Endodermal cell (in vitro differentiated cells): ENCODE measurements at regions not wholly inside any gene's neighbourhood (a gene's known extent, or its start where the extent isn't known, plus 50 kb on each side); places are given as distances from the start of the nearest gene placed in this dataset.

Experiments
- DNase-seq: peaks from one replicate; pipeline ENCODE4 v3.0.0-alpha.2; 2017
- H3K27ac ChIP-seq: 2 replicates; pipeline ENCODE4 v1.5.1; 2013; ENCODE audit warnings: mild to moderate bottlenecking, low read depth, low read length, moderate library complexity
- H3K27me3 ChIP-seq: 2 replicates; pipeline ENCODE4 v1.6.1; 2013; ENCODE audit warnings: mild to moderate bottlenecking, low read length, moderate library complexity; ENCODE audit not compliant: insufficient read depth, control insufficient read depth, poor library complexity, severe bottlenecking
- H3K36me3 ChIP-seq: 2 replicates; pipeline ENCODE4 v1.7.0; 2013; ENCODE audit warnings: mild to moderate bottlenecking, low read length, moderate library complexity; ENCODE audit not compliant: control insufficient read depth, insufficient read depth
- H3K4me1 ChIP-seq: one replicate; pipeline ENCODE4 v1.7.0; 2013; ENCODE audit warnings: low read length; ENCODE audit not compliant: control insufficient read depth, insufficient read depth
- H3K4me3 ChIP-seq: 2 replicates; pipeline ENCODE4 v1.5.1; 2013; ENCODE audit warnings: mild to moderate bottlenecking, low read length, moderate library complexity
- H3K9ac ChIP-seq: 2 replicates; pipeline ENCODE4 v1.6.1; 2013; ENCODE audit warnings: mild to moderate bottlenecking, low read length, moderate library complexity; ENCODE audit not compliant: poor library complexity, severe bottlenecking; ENCODE audit errors: extremely low read depth
- H3K9me3 ChIP-seq: 2 replicates; pipeline ENCODE4 v1.6.1; 2013; ENCODE audit warnings: mild to moderate bottlenecking, low read length, moderate library complexity; ENCODE audit not compliant: control insufficient read depth
- H3K27ac Mint-ChIP-seq: 2 replicates; pipeline ENCODE4 v1.8.0; 2020; ENCODE audit warnings: mixed read lengths
- H3K27me3 Mint-ChIP-seq: 2 replicates; pipeline ENCODE4 v1.8.0; 2021; ENCODE audit warnings: mild to moderate bottlenecking, mixed read lengths; ENCODE audit not compliant: insufficient read depth
- H3K36me3 Mint-ChIP-seq: 2 replicates; pipeline ENCODE4 v1.8.0; 2020; ENCODE audit warnings: low read depth, mixed read lengths
- H3K4me1 Mint-ChIP-seq: 2 replicates; pipeline ENCODE4 v1.8.0; 2020; ENCODE audit warnings: mixed read lengths
- H3K4me3 Mint-ChIP-seq: 2 replicates; pipeline ENCODE4 v1.8.0; 2020; ENCODE audit warnings: mild to moderate bottlenecking, moderate library complexity, mixed read lengths
- H3K9me3 Mint-ChIP-seq: 2 replicates; pipeline ENCODE4 v1.8.0; 2020; ENCODE audit warnings: mild to moderate bottlenecking, mixed read lengths
- WGBS, 2 experiments: methylation state at CpG; one replicate each; pipeline versions ENCODE4 v1.1.5 to v1.1.7; 2013; ENCODE audit warnings: missing lambda C conversion rate in 2 of 2, mixed read lengths in 1 of 2; ENCODE audit not compliant: insufficient coverage in 1 of 2, insufficient read length in 1 of 2; 5-methylcytosine and 5-hydroxymethylcytosine counted together
- TF ChIP-seq, protein P1 (sequence below): fragments of 200-600 bp; sonication (generic); conservative IDR thresholded peaks from 2 replicates; pipeline ENCODE4 v1.5.0; 2021; ENCODE audit warnings: antibody characterized with exemption, mild to moderate bottlenecking

DNA sequence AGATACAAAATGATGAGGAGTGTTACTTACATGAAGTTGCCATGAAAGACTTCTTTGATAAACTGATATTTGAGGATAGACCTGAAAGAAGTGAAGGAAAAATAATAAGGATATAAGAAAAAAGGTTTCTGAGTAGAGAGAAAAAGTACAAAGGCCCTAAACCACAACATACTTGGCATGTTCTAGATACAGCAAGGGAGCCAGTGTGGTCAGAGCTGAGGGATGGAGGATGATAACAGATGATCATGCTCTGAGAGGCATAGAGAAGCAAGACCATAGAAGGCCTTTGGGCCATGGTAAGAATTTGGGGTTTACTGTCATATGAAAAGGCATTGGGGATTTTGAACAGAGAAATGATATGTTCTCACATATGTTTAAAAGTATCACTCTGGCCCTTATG, 424.1 kb upstream of the CHST9 start:
- Histone ChIP-seq H3K9ac (no peak overlapping the region), H3K9me3 (no peaks in the 10 kb centered on the region), H3K4me3 (no peak overlapping the region), H3K27ac (no peak overlapping the region), H3K27me3 (no peaks in the 10 kb centered on the region), H3K4me1 (no peaks in the 10 kb centered on the region), H3K36me3 (no peaks in the 10 kb centered on the region)
- Mint-ChIP-seq H3K27ac (no peak overlapping the region), H3K9me3 (no peaks in the 10 kb centered on the region), H3K27me3 (no peaks in the 10 kb centered on the region), H3K36me3 (no peaks in the 10 kb centered on the region), H3K4me3 (no peak overlapping the region), H3K4me1 (peaks cover 10% of the 10 kb centered on the region)
- TF ChIP-seq, protein P1, sequence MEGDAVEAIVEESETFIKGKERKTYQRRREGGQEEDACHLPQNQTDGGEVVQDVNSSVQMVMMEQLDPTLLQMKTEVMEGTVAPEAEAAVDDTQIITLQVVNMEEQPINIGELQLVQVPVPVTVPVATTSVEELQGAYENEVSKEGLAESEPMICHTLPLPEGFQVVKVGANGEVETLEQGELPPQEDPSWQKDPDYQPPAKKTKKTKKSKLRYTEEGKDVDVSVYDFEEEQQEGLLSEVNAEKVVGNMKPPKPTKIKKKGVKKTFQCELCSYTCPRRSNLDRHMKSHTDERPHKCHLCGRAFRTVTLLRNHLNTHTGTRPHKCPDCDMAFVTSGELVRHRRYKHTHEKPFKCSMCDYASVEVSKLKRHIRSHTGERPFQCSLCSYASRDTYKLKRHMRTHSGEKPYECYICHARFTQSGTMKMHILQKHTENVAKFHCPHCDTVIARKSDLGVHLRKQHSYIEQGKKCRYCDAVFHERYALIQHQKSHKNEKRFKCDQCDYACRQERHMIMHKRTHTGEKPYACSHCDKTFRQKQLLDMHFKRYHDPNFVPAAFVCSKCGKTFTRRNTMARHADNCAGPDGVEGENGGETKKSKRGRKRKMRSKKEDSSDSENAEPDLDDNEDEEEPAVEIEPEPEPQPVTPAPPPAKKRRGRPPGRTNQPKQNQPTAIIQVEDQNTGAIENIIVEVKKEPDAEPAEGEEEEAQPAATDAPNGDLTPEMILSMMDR: no peak
- DNase-seq: no peak

DNA sequence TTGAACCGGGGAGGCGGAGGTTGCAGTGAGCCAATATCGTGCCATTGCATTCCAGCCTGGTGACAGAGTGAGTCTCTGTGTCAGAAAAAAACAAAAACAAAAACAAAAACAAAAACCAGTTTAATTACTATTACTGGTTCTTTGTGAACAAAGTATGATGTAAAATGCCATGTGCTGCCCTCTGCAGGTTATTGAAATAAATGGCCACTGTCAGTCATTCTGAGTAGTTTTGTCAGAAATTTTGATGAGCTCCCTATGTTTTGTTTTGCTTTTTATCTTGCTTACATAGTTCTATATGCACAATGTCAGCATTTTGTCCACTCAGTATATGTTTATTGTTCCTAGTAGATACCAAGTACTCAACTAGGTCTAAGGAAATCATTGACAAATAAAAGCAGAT, 423.6 kb upstream of the CHST9 start:
- H3K4me1 Mint-ChIP-seq: peaks cover 10% of the 10 kb centered on the region
- no peak for DNase-seq
- Histone ChIP-seq H3K27ac (no peak overlapping the region), H3K4me3 (no peak overlapping the region), H3K27me3 (no peaks in the 10 kb centered on the region), H3K9me3 (no peaks in the 10 kb centered on the region), H3K4me1 (no peaks in the 10 kb centered on the region), H3K36me3 (no peaks in the 10 kb centered on the region), H3K9ac (no peak overlapping the region)
- H3K27ac Mint-ChIP-seq: no peak overlapping the region
- H3K9me3 Mint-ChIP-seq: no peaks in the 10 kb centered on the region
- WGBS, 2 experiments: 87% methylated on average over 3 of the region's 3 CpGs; no CpG with 5 or more reads in 1 of the 2 experiments
- no peak overlapping the region for H3K4me3 Mint-ChIP-seq
- TF ChIP-seq, protein P1: peak; percentile 78
- H3K36me3 Mint-ChIP-seq: no peaks in the 10 kb centered on the region
- H3K27me3 Mint-ChIP-seq: no peaks in the 10 kb centered on the region

- no peak for DNase-seq
- TF ChIP-seq, protein P1: no peak
- H3K36me3 ChIP-seq: no peaks in the 10 kb centered on the region
- Mint-ChIP-seq H3K4me1 (peaks cover 10% of the 10 kb centered on the region), H3K36me3 (no peaks in the 10 kb centered on the region), H3K9me3 (no peaks in the 10 kb centered on the region), H3K27me3 (no peaks in the 10 kb centered on the region), H3K27ac (no peak overlapping the region), H3K4me3 (no peak overlapping the region)
- H3K9ac ChIP-seq: no peak overlapping the region
- H3K27me3 ChIP-seq: no peaks in the 10 kb centered on the region
- H3K27ac ChIP-seq: no peak overlapping the region
- H3K4me3 ChIP-seq: no peak overlapping the region
- no peaks in the 10 kb centered on the region for H3K9me3 ChIP-seq
- no peaks in the 10 kb centered on the region for H3K4me1 ChIP-seq
- WGBS, 2 experiments: 94 to 100% methylated on average over 2 to 3 of the region's 3 CpGs
These were observed 423.1 kb upstream of the CHST9 start for GRCh38 chr18:27608174-27608573.
